ENCODE measurements at regions not wholly inside any gene's neighbourhood (a gene's known extent, or its start where the extent isn't known, plus 50 kb on each side); places are given as distances from the start of the nearest gene placed in this dataset.

DNA sequence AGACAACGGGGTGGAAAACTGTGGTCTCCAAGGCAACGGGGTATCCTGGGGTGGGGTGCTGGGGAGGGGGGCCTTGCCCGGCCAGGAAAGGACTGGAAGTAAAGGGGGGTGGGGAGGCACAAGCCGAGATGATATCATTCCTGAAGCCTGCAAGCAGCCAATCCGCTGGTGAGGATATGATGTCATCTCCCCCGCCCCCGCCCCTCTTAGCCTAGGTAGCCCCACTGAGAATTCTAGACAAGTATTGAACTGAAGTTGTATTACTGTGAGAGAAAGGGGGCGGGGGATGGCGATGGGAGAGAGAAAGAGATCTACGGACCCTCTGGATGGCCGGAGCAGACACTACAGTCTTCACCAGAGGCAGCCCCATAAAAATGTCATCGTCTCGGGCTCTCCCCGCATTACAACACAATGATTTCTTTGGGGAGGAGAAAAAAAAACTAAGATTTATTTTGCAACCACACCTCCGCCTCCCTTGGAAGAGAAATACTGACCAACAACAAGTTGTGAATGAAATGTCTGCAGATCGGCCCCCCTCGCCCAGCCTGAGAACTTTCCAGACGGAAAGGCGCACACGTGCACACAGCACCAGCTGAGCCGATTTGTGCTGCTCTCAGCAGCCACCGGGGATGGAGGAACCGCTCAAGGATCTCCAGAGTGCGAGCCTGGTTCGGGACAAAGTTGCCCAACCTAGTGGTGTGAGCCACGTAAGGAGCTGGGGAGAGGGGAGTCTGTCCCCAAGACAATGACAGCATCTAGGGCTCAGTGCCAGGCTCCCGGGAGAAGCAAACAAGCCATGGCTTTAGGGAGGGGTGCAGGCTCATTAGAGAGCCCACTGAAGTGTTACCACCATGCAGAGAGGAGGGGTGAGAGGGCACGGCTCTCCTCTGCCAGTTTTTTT, 222.1 kb downstream of the SOX9 start:
- Mint-ChIP-seq H3K27me3 (peaks cover 13% of the 10 kb centered on the region), H3K36me3 (ENCODE audit: low read depth) (no peaks in the 10 kb centered on the region), H3K4me1 (ENCODE audit: low read depth) (no peaks in the 10 kb centered on the region), H3K27ac (no peak overlapping the region), H3K4me3 (no peak overlapping the region), H3K9me3 (peaks cover 6% of the 10 kb centered on the region)
- Histone ChIP-seq H3K27me3 (ENCODE audit: control insufficient read depth in 1 of 2, insufficient read depth in 2 of 2, low read length in 2 of 2) (peaks cover 3 to 7% of the 10 kb centered on the region in 2 experiments), H3K27ac (ENCODE audit: low read depth in 1 of 2, low read length in 2 of 2) (no peak overlapping the region), H3K9me3 (ENCODE audit: control insufficient read depth in 1 of 2, insufficient read depth in 1 of 2, low read length in 2 of 2) (peaks cover 0 to 8% of the 10 kb centered on the region in 2 experiments), H3K4me1 (ENCODE audit: insufficient read depth, low read length) (no peaks in the 10 kb centered on the region), H3K36me3 (ENCODE audit: insufficient read depth, low read length) (no peaks in the 10 kb centered on the region), H3K4me3 (ENCODE audit: low read length) (no peak overlapping the region)
- intact Hi-C loops (cut with DNase I, micrococcal nuclease): loop anchor here in 1 of 2 experiments (10.0 kb wide), 1 partner anchor 88 kb away; no protein-coding TSS in a partner anchor
- POLR2A ChIA-PET: no interaction called here
- no peak for TF ChIP-seq CTCF (IDR thresholded peaks at IDR 0.05)
- CTCF ChIA-PET: no interaction called here
- DNase-seq (no peak), ATAC-seq (ENCODE audit: poor library complexity) (no peak)

DNA sequence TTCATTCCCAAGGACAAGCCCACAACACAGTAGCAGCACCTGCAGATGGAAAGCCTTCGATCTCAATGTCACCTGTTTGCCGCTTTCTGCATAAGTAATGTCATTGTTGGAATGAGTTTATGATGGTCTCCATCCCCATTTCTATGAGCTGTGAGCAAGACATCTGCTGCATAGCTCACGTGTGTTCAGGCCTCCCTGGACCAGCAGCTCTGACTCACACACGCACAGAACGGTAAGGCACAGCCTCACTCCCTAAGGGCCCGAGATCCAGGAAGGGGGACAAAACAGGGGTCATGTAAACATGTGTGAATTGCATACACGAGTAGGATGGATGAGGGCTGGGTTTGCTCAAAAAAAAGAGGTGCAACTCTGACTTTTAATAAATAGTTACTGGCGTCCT, 223.1 kb downstream of the SOX9 start:
- no peak overlapping the region for H3K27ac ChIP-seq (ENCODE audit: low read depth in 1 of 2, low read length in 2 of 2)
- Mint-ChIP-seq H3K36me3 (ENCODE audit: low read depth) (no peaks in the 10 kb centered on the region), H3K27me3 (peaks cover 7% of the 10 kb centered on the region), H3K9me3 (peaks cover 6% of the 10 kb centered on the region), H3K4me1 (ENCODE audit: low read depth) (no peaks in the 10 kb centered on the region), H3K27ac (no peak overlapping the region), H3K4me3 (no peak overlapping the region)
- peaks cover 2 to 3% of the 10 kb centered on the region in 2 experiments for H3K27me3 ChIP-seq (ENCODE audit: control insufficient read depth in 1 of 2, insufficient read depth in 2 of 2, low read length in 2 of 2)
- H3K4me3 ChIP-seq (ENCODE audit: low read length): no peak overlapping the region
- ChIA-PET POLR2A (no interaction called here), CTCF (no interaction called here)
- no peak for ATAC-seq (ENCODE audit: poor library complexity)
- no peak for TF ChIP-seq CTCF (IDR thresholded peaks at IDR 0.05)
- H3K36me3 ChIP-seq (ENCODE audit: insufficient read depth, low read length): no peaks in the 10 kb centered on the region
- intact Hi-C loops (cut with DNase I, micrococcal nuclease): loop anchor here in 1 of 2 experiments (10.0 kb wide), 1 partner anchor 89 kb away; no protein-coding TSS in a partner anchor
- H3K4me1 ChIP-seq (ENCODE audit: insufficient read depth, low read length): no peaks in the 10 kb centered on the region
- peaks cover 0 to 9% of the 10 kb centered on the region in 2 experiments for H3K9me3 ChIP-seq (ENCODE audit: control insufficient read depth in 1 of 2, insufficient read depth in 1 of 2, low read length in 2 of 2)
- DNase-seq: no peak

DNA sequence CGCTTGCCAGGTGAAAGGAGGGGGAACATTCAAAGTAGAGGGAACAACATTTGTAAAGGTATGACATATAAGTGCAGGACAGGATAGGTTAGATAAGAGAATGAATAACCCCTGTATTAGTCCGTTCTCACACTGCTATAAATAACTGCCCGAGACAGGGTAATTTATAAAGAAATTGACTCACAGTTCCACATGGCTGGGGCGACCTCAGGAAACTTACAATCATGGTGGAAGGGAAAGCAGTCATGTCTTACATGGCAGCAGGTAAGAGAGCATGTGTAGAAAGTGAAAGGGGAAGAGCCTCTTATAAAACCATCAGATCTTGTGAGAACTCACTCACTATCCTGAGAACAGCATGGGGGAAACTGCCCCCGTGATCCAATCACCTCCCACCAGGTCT, 223.8 kb downstream of the SOX9 start:
- H3K36me3 Mint-ChIP-seq (ENCODE audit: low read depth): no peaks in the 10 kb centered on the region
- peaks cover 0 to 12% of the 10 kb centered on the region in 2 experiments for H3K9me3 ChIP-seq (ENCODE audit: control insufficient read depth in 1 of 2, insufficient read depth in 1 of 2, low read length in 2 of 2)
- H3K27me3 ChIP-seq (ENCODE audit: control insufficient read depth in 1 of 2, insufficient read depth in 2 of 2, low read length in 2 of 2): peaks cover 0 to 3% of the 10 kb centered on the region in 2 experiments
- H3K27ac ChIP-seq (ENCODE audit: low read depth in 1 of 2, low read length in 2 of 2): no peak overlapping the region
- H3K36me3 ChIP-seq (ENCODE audit: insufficient read depth, low read length): no peaks in the 10 kb centered on the region
- TF ChIP-seq CTCF (IDR thresholded peaks at IDR 0.05): no peak
- H3K4me3 Mint-ChIP-seq: no peak overlapping the region
- CTCF ChIA-PET: no interaction called here
- H3K4me3 ChIP-seq (ENCODE audit: low read length): no peak overlapping the region
- H3K27me3 Mint-ChIP-seq: peaks cover 5% of the 10 kb centered on the region
- ATAC-seq (ENCODE audit: poor library complexity) (no peak), DNase-seq (no peak)
- POLR2A ChIA-PET: no interaction called here
- H3K4me1 ChIP-seq (ENCODE audit: insufficient read depth, low read length): no peaks in the 10 kb centered on the region
- peaks cover 6% of the 10 kb centered on the region for H3K9me3 Mint-ChIP-seq
- no peaks in the 10 kb centered on the region for H3K4me1 Mint-ChIP-seq (ENCODE audit: low read depth)
- no peak overlapping the region for H3K27ac Mint-ChIP-seq
- intact Hi-C loops (cut with DNase I, micrococcal nuclease): loop anchor here in 1 of 2 experiments (10.0 kb wide), 1 partner anchor 90 kb away; no protein-coding TSS in a partner anchor

All from CD4-positive, alpha-beta T cell (primary cell).